CD14-positive monocyte (primary cell): ENCODE measurements at regions not wholly inside any gene's neighbourhood (a gene's known extent, or its start where the extent isn't known, plus 50 kb on each side); places are given as distances from the start of the nearest gene placed in this dataset.

Experiments
- DNase-seq, 3 donors: peaks; one replicate each; pipeline ENCODE4 v3.0.0-alpha.2; 2011 to 2022
- H2AFZ ChIP-seq: 2 replicates; pipeline ENCODE4 v1.6.0; 2012; ENCODE audit warnings: mild to moderate bottlenecking, low read depth, low read length, inconsistent platforms; ENCODE audit not compliant: insufficient read depth, poor library complexity, severe bottlenecking
- H3K27ac ChIP-seq, 2 donors: 1 replicate in 1 of 2; 2 replicates in 1 of 2; pipeline ENCODE4 v1.5.1; 2012 to 2013; ENCODE audit warnings: low read length in 2 of 2, control low read depth in 1 of 2, inconsistent platforms in 1 of 2, low read depth in 1 of 2, mild to moderate bottlenecking in 1 of 2
- H3K27me3 ChIP-seq, 2 donors: one replicate each; pipeline versions ENCODE4 v1.6.0 to v1.6.1; 2011 to 2013; ENCODE audit warnings: low read length in 2 of 2; ENCODE audit not compliant: control insufficient read depth in 2 of 2, insufficient read depth in 2 of 2
- H3K36me3 ChIP-seq, 2 donors: replicated peaks in 1 of 2; 1 replicate in 1 of 2; 2 replicates in 1 of 2; pipeline versions ENCODE4 v1.5.1 to v1.6.1; 2012 to 2013; ENCODE audit warnings: low read length in 2 of 2, control low read depth in 1 of 2, inconsistent platforms in 1 of 2, mild to moderate bottlenecking in 1 of 2; ENCODE audit not compliant: insufficient read depth in 2 of 2, control insufficient read depth in 1 of 2
- H3K4me1 ChIP-seq, 2 donors: 1 replicate in 1 of 2; 2 replicates in 1 of 2; pipeline versions ENCODE4 v1.5.1 to v1.6.1; 2012 to 2013; ENCODE audit warnings: low read length in 2 of 2, control low read depth in 1 of 2, inconsistent platforms in 1 of 2, mild to moderate bottlenecking in 1 of 2, moderate library complexity in 1 of 2; ENCODE audit not compliant: insufficient read depth in 2 of 2, control insufficient read depth in 1 of 2
- H3K4me2 ChIP-seq: replicated peaks from 2 replicates; pipeline ENCODE3; 2012; ENCODE audit warnings: low read length, moderate library complexity, mild to moderate bottlenecking; ENCODE audit not compliant: poor library complexity, severe bottlenecking; ENCODE audit errors: extremely low read depth
- H3K4me3 ChIP-seq, 3 experiments: fragments of 200-600 bp in 1 of 3; sonication (generic) in 1 of 3; replicated peaks in 1 of 3; 1 replicate in 2 of 3; 2 replicates in 1 of 3; pipeline ENCODE4 v1.5.1; 2011 to 2013; ENCODE audit warnings: low read length in 3 of 3, mild to moderate bottlenecking in 3 of 3, control low read depth in 2 of 3, low read depth in 2 of 3, inconsistent platforms in 1 of 3, moderate library complexity in 1 of 3
- H3K79me2 ChIP-seq: 2 replicates; pipeline ENCODE4 v1.6.0; 2012; ENCODE audit warnings: mild to moderate bottlenecking, control low read depth, inconsistent platforms, low read length, moderate library complexity; ENCODE audit not compliant: insufficient read depth
- H3K9ac ChIP-seq: 2 replicates; pipeline ENCODE4 v1.6.0; 2017; ENCODE audit warnings: low read length, mild to moderate bottlenecking; ENCODE audit not compliant: insufficient read depth, poor library complexity, severe bottlenecking
- H3K9me3 ChIP-seq, 2 donors: replicated peaks in 1 of 2; 1 replicate in 1 of 2; 2 replicates in 1 of 2; pipeline versions ENCODE4 v1.5.1 to v1.6.1; 2012 to 2013; ENCODE audit warnings: low read length in 2 of 2, control low read depth in 1 of 2; ENCODE audit not compliant: control insufficient read depth in 1 of 2, insufficient read depth in 1 of 2
- H4K20me1 ChIP-seq: 2 replicates; pipeline ENCODE4 v1.6.0; 2012; ENCODE audit warnings: mild to moderate bottlenecking, low read length, control low read depth, moderate library complexity; ENCODE audit not compliant: insufficient read depth
- H3K27ac Mint-ChIP-seq, 7 donors: one replicate each; pipeline ENCODE4 v1.8.0; 2020; ENCODE audit warnings: mild to moderate bottlenecking in 7 of 7, mixed read lengths in 7 of 7, moderate library complexity in 6 of 7, inconsistent platforms in 2 of 7
- H3K27me3 Mint-ChIP-seq, 3 donors: one replicate each; pipeline ENCODE4 v1.8.0; 2021 to 2022; ENCODE audit warnings: low read depth in 3 of 3, mild to moderate bottlenecking in 3 of 3, mixed read lengths in 3 of 3, moderate library complexity in 3 of 3, inconsistent platforms in 1 of 3
- H3K36me3 Mint-ChIP-seq, 2 donors: one replicate each; pipeline ENCODE4 v1.8.0; 2020; ENCODE audit warnings: mixed read lengths in 2 of 2, inconsistent platforms in 1 of 2, mild to moderate bottlenecking in 1 of 2
- H3K4me1 Mint-ChIP-seq: one replicate; pipeline ENCODE4 v1.8.0; 2020; ENCODE audit warnings: mild to moderate bottlenecking, mixed read lengths
- H3K4me3 Mint-ChIP-seq, 2 donors: one replicate each; pipeline ENCODE4 v1.8.0; 2020; ENCODE audit warnings: mild to moderate bottlenecking in 2 of 2, mixed read lengths in 2 of 2, moderate library complexity in 1 of 2
- H3K9me3 Mint-ChIP-seq, 7 donors: one replicate each; pipeline ENCODE4 v1.8.0; 2020 to 2022; ENCODE audit warnings: mixed read lengths in 7 of 7, mild to moderate bottlenecking in 6 of 7, moderate library complexity in 6 of 7, inconsistent platforms in 2 of 7
- CTCF ChIP-seq: fragments of 200-600 bp; IDR thresholded peaks from one replicate; pipeline ENCODE4 v1.8.0; 2022; ENCODE audit warnings: antibody characterized with exemption, mild to moderate bottlenecking
- WGBS: methylation state at CpG from one replicate; pipeline ENCODE4 v1.1.5; 2013; ENCODE audit warnings: missing lambda C conversion rate; ENCODE audit not compliant: insufficient coverage; 5-methylcytosine and 5-hydroxymethylcytosine counted together
- intact Hi-C, 2 donors: fragments of 100-400 bp; cut with micrococcal nuclease; formaldehyde crosslinking; loops; one replicate each; pipeline versions ENCODE4 v1.15.0 to v1.15.1; 2023

- intact Hi-C loops: no loop called here
- no peak for DNase-seq
Observed at GRCh38 chr2:120887320-120887697, 151.6 kb downstream of the GLI2 start.

GRCh38 chr2:120887741-120888231, 152.1 kb downstream of the GLI2 start:
- no peak overlapping the region for H3K4me3 ChIP-seq
- no peak for DNase-seq
- Mint-ChIP-seq H3K9me3 (peaks cover 0 to 2% (median 0%) of the 10 kb centered on the region in 7 donors), H3K4me1 (no peaks in the 10 kb centered on the region), H3K27ac (no peak overlapping the region), H3K36me3 (no peaks in the 10 kb centered on the region), H3K4me3 (no peak overlapping the region), H3K27me3 (peaks cover 0 to 6% (median 4%) of the 10 kb centered on the region in 3 donors)
- H3K4me1 ChIP-seq: no peaks in the 10 kb centered on the region
- no peak overlapping the region for H3K4me2 ChIP-seq
- H3K36me3 ChIP-seq: no peaks in the 10 kb centered on the region
- no peak overlapping the region for H2AFZ ChIP-seq
- H4K20me1 ChIP-seq: no peaks in the 10 kb centered on the region
- no peaks in the 10 kb centered on the region for H3K27me3 ChIP-seq
- H3K27ac ChIP-seq: no peak overlapping the region
- no peak overlapping the region for H3K9ac ChIP-seq
- no peaks in the 10 kb centered on the region for H3K9me3 ChIP-seq
- no peak for TF ChIP-seq CTCF
- H3K79me2 ChIP-seq: no peaks in the 10 kb centered on the region
- WGBS: 97% methylated on average over 12 of the region's 14 CpGs
- intact Hi-C loops: no loop called here

More at GRCh38 chr2:120887320-120887697, 151.6 kb downstream of the GLI2 start:
- TF ChIP-seq CTCF: no peak
- no peak overlapping the region for H3K4me2 ChIP-seq
- H3K27ac Mint-ChIP-seq: no peak overlapping the region
- H2AFZ ChIP-seq: no peak overlapping the region
- H3K27me3 Mint-ChIP-seq: peaks cover 0 to 6% (median 4%) of the 10 kb centered on the region in 3 donors
- no peaks in the 10 kb centered on the region for H4K20me1 ChIP-seq
- no peaks in the 10 kb centered on the region for H3K27me3 ChIP-seq
- no peaks in the 10 kb centered on the region for H3K79me2 ChIP-seq
- no peaks in the 10 kb centered on the region for H3K4me1 ChIP-seq
- H3K4me3 ChIP-seq: no peak overlapping the region
- no peak overlapping the region for H3K9ac ChIP-seq
- no peaks in the 10 kb centered on the region for H3K36me3 ChIP-seq
- peaks cover 0 to 2% (median 0%) of the 10 kb centered on the region in 7 donors for H3K9me3 Mint-ChIP-seq
- H3K9me3 ChIP-seq: no peaks in the 10 kb centered on the region
- no peaks in the 10 kb centered on the region for H3K36me3 Mint-ChIP-seq
- no peaks in the 10 kb centered on the region for H3K4me1 Mint-ChIP-seq
- 99% methylated on average over 7 of the region's 11 CpGs for WGBS
- H3K4me3 Mint-ChIP-seq: no peak overlapping the region
- H3K27ac ChIP-seq: no peak overlapping the region
